GM19395 (cell line): ENCODE measurements at regions not wholly inside any gene's neighbourhood (a gene's known extent, or its start where the extent isn't known, plus 50 kb on each side); places are given as distances from the start of the nearest gene placed in this dataset.
"Not testable (repeated sequence)": the region's sequence is repeated elsewhere in the genome, so short reads cannot be mapped to it uniquely, and the experiment has no call there.

Source experiments
- ATAC-seq: cut with Tn5 transposase; IDR thresholded peaks from one replicate; pipeline ENCODE4 v1.9.1; 2021; ENCODE audit warnings: mild to moderate bottlenecking, moderate library complexity; ENCODE audit not compliant: unreplicated experiment

GRCh38 chr16:33913601-33914000 lies 454.2 kb downstream of the TP53TG3F start:
- not testable (repeated sequence) for ATAC-seq

DNA sequence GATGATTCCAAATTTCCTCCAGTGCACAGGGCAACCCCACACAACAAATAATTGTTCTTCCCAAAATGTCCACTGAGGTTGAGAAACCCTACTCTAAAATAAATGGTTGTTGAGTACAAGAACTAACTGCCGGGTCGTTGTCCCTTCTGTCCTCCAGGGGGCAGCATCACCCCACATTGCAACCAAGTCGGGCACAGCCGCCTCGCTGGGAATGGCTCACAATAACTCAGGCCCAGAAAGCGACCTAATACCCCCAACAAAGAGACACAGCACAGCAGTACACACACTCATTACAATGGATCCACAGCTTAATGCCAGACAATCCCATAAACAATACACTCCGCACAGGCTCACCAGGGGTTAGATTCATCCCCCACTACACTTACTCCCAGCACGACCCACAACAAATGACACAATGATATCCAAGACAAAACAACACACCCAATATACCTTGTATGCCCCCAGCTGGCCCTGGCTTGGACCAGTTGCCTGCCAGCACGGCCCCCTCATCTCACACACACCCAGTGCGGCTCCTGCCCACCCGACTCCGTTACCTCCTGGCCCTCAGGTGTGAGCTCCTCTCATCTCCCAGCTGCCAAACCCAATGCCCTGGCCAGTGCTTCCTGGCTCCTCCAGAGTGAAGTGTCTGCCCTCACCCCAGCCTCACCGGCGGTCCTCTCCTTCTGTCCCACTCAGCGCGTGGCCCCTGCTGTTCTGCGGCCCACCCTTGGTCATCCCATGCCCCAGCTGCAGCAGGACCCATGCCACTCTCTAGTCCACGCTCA lies 461.5 kb downstream of the TP53TG3F start:
- ATAC-seq = not testable (repeated sequence)

DNA sequence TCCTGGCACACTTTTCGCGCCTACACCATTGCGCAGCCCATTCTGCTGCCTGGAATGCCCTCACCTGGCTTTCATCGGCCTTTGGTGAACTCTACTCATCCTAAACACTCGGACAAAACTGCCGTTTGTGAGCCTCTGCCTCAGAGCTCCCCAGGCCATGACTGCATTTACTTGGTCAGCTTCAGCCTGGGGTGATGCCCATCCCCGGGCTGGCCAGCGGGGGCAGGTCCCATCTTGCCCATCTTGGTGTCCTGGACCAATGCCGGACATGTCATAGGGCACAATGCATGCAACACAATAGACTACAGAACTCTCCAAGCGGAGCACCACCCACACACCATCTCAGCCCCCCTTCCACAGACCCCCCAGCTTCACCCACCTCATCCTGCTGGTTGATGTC lies 463.5 kb downstream of the TP53TG3F start:
- not testable (repeated sequence) for ATAC-seq

DNA sequence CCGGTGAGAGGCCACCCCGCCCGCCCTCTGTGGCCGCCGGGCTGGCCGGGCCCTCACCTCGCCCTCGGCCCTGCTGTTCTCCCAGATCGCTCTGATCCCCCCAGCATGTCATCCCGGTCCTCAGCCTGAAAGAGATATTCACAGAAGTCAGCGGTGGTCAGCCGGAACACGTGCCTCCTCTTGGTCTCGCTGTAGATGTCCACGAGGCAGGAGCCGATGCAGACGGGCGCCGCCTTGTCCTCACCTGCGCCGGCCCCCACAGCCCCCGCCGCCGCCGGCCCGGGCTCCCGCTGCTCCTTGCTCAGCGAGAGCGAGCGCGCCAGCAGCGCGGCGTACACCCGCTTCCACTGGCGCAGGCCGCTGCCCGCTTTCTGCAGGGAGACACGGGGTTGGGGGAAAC lies 468.6 kb downstream of the TP53TG3F start:
- ATAC-seq = not testable (repeated sequence)

DNA sequence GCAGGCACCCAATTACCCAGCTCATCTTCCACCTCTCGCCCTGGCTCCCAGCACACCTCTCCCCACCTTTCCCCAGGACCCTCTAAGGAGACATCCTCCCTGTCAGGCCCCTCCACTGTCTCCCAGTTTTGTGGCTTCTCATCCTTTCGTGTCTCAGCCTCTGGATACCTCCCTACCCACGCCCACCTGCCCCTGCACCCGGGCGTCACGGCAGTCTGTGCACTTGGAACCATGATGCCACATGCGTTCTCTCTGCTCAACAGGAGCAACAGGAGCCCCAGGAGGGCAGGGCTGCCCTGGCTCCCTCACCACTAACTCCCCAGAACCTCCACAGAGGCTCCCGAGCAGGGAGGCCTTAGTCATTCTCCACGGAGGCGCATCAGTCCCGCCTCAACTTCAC lies 472.8 kb downstream of the TP53TG3F start:
- ATAC-seq = not testable (repeated sequence)

- not testable (repeated sequence) for ATAC-seq
These were observed 473.6 kb downstream of the TP53TG3F start for GRCh38 chr16:33933039-33933438.

- not testable (repeated sequence) for ATAC-seq
These were observed 476.4 kb downstream of the TP53TG3F start for GRCh38 chr16:33935766-33936165.

- not testable (repeated sequence) for ATAC-seq
These were observed 478.7 kb downstream of the TP53TG3F start for GRCh38 chr16:33938097-33938496.

DNA sequence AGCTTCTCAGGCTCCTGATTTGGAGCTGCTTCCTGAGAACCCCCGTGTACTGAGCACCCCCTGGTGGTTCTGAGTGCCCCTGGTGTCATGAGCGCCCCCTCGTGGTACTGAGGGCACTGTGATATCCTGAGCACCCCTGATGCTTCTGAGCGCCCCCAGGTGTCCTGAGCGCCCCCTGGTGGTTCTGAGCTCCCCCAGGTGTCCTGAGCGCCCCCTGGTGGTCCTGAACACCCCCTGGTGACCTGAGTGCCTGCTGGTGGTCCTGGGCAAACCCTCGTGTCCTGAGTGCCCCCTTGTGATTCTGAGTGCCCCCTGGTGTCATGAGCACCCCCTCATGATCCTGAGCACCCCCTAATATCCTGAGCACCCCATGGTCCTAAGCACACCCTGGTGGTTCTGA lies 502.1 kb downstream of the TP53TG3F start:
- ATAC-seq = not testable (repeated sequence)

DNA sequence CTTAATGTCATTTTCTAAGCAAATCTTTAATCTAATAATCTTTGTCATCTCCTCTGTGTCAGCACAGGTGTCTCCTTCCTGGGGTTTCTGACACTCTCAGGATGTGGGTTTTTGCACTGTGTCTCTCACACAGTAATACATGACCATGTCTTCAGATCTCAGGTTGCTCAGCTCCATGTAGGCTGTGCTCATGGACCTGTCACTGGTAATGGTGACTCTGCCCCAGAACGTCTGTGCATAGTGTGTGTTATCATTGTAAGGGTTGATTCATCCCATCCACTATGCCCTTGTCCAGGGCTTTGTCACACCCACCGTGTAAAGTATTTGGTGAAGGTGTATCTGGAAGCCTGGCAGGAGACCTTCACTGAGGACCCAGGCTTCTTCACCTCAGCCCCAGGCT lies 506.1 kb downstream of the TP53TG3F start:
- not testable (repeated sequence) for ATAC-seq

DNA sequence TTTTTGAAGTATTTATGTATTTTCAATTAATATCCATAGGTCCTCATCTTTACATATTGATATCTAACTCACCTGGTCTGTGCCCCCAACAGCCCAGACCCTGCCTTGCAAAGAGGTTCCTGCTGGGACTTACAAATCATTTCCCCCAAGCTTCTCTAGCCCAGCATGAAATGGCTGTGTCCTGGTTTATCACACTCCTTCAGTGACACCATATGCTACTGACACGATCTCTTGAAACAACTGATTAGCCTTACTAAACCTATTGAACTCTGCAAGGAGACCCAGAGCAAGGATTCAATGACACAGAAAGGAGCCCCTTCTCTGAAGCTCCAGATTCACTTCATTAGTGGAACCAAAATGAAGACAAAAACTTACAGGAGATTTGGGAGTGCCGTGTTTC lies 507.4 kb downstream of the TP53TG3F start:
- not testable (repeated sequence) for ATAC-seq

DNA sequence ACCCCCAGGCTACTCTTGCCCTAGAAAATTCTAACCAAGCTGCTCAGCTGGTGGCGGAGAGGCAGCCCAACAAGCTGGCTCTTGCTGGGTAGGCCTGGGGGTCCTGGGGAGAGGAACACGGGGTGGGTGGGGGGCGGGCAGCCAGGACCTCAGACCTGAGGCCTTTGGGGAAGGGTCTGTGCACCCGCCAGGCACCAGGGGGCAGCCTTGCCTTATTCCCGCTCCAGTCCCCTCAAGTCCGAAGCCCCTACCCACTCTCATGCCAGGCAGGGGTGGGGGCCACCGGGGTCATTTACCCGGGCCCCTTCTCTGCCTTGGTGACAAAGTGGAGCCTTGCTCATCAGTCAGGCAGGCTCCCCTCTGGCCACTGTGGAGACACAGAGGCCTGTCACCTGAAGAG lies 515.1 kb downstream of the TP53TG3F start:
- ATAC-seq = not testable (repeated sequence)

- ATAC-seq = not testable (repeated sequence)
These were observed 516.3 kb downstream of the TP53TG3F start for GRCh38 chr16:33975744-33976143.

GRCh38 chr16:33976521-33976920 lies 517.1 kb downstream of the TP53TG3F start:
- ATAC-seq = not testable (repeated sequence)

DNA sequence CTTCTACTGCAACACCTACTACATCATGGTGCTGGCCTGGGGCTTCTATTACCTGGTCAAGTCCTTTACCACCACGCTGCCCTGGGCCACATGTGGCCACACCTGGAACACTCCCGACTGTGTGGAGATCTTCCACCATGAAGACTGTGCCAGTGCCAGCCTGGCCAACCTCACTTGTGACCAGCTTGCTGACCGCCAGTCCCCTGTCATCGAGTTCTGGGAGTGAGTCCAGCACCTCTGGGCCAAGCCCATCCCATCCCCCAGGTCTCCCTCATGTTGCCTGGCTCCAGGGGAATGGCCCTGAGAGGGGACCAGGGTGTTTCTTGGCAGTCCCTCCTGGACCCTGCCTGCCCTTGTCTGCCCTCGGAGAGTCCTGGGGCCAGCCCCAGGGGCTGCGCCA lies 519.4 kb downstream of the TP53TG3F start:
- ATAC-seq = not testable (repeated sequence)

- not testable (repeated sequence) for ATAC-seq
These were observed 520.2 kb downstream of the TP53TG3F start for GRCh38 chr16:33979613-33980012.

DNA sequence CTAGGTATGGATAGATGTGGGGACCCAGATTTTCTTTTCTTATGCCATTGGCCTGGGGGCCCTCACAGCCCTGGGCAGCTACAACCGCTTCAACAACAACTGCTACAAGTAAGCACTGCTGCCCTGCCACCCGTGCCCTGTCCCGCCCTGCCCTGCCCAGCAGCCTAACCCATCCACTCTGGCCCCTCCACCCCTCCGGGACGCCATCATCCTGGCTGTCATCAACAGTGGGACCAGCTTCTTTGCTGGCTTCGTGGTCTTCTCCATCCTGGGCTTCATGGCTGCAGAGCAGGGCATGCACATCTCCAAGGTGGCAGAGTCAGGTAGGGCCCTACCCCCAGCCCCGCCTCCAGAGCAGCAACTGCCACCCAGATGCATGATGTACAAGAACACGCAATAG lies 521.3 kb downstream of the TP53TG3F start:
- not testable (repeated sequence) for ATAC-seq

DNA sequence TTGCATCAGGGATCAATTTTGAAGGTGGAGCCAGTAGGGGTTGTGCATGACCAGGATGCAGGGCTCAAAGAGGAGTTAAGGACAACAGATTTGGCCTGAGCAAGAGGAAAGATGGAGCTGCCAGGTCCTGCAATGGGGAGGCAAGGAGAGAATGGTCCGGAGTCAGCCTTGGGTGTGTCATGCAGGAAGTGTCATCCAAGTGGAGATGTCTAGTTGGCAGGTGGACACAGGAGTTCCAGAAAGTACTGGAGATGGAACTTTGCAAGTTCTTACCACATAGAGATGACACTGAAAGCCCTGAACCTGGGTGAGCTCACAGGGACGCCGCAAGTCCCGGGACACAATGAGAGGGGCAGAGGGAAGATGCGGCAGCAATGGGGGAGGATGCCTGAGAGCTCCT lies 525.0 kb downstream of the TP53TG3F start:
- not testable (repeated sequence) for ATAC-seq

DNA sequence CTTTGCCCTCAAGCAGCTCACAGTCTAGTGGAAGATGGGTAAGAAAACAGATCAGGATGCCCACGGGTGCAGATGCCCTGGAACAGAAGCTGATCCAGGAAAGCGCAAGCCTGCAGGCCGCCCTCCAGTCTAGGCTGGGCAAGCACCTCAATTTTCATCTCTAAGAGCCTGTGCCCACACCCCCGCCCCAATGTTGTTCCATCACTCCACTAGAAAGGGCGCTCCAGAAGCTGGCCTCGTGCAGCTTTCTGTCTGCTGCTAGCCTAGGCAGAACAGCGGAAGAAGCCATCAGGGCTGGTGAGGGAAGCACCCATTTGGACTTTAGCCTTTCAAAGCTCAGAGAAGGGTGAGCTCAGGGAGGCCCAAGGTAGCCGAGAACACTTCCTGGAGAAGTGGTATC lies 527.1 kb downstream of the TP53TG3F start:
- not testable (repeated sequence) for ATAC-seq

DNA sequence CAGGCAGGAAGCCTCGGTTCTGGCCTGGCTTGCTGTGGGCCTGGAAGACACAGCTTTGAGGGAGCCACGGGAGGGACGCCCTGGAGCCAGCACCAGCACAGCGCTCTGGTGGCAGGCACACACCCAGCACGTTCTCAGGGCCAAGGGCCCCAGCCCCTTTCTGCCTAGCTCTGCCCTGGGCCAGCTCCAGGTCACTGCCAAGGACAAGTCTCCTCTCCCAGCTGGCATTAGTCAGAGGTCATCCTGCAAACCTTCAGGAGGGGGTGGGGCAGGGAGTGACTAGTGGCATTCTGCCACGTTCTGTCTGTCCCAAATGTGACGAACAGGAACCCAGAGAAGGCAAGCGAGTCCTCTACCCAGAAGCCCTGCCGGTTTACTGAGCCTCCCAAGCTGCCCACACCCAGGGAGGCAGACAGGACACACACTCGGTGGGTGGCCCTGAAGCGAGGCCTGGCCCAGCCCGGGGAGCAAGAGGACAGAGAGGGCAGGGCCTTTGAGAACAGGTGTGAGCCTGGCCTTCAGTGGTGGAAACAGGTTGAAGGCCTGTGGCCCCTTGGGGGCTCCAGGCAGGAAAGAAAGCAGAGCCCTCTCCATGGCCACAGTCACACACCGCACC lies 528.0 kb downstream of the TP53TG3F start:
- ATAC-seq = not testable (repeated sequence)

DNA sequence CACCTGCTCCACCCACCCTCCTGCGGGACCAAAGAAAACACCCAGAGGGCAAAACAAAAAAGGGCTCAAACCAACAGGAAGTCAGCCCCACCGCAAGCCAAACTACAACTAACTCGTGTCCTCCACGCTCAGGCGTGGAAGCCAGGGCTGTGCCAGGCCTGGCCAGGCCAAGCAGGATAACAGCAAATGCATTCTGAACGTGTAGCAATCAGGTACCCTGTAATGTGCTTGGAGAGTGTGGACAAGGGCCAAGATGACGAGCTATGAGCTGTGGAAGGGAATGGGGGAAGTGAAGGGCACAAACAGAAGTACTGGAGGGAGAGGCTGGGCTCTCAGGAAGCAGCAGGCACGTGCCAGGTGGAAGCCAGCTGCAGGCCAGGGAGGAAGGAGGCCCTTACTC lies 528.6 kb downstream of the TP53TG3F start:
- not testable (repeated sequence) for ATAC-seq

DNA sequence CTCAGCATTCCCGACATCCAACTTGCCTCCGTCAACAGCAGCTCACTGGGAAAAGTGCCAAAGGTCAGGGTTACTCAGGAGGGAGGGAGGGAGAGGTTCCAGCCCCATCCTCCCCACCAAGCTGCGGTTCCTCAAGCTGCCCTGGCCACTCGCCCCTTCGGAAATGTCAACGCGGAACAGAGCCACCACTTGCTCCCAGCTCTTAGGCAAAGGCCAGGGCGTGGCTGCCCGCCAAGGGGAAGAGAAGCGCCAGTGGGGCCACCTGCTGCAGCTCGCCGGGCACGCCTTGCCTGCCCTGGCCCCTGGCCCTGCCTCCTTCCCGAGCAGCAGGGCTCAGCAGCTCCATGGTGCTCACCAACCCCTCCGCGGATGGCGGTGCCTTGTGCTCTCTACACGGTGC lies 531.1 kb downstream of the TP53TG3F start:
- not testable (repeated sequence) for ATAC-seq
